Skeletal muscle satellite cell (primary cell): ENCODE measurements at regions not wholly inside any gene's neighbourhood (a gene's known extent, or its start where the extent isn't known, plus 50 kb on each side); places are given as distances from the start of the nearest gene placed in this dataset.

Experiments used
- H3K27me3 ChIP-seq: 2 replicates; pipeline ENCODE4 v1.7.0; 2013; ENCODE audit warnings: low read length; ENCODE audit not compliant: control insufficient read depth, insufficient read depth
- H3K36me3 ChIP-seq: 2 replicates; pipeline ENCODE4 v1.7.0; 2013; ENCODE audit warnings: mild to moderate bottlenecking, control low read depth, low read length; ENCODE audit not compliant: insufficient read depth
- H3K4me1 ChIP-seq: 2 replicates; pipeline ENCODE4 v1.7.0; 2013; ENCODE audit warnings: low read length; ENCODE audit not compliant: control insufficient read depth, insufficient read depth
- H3K4me2 ChIP-seq: 2 replicates; pipeline ENCODE4 v1.7.0; 2013; ENCODE audit warnings: mild to moderate bottlenecking, low read length
- H3K4me3 ChIP-seq: 2 replicates; pipeline ENCODE4 v1.7.0; 2013; ENCODE audit warnings: low read length
- H3K9ac ChIP-seq: 2 replicates; pipeline ENCODE4 v1.7.0; 2013; ENCODE audit warnings: mild to moderate bottlenecking, low read depth, low read length, moderate library complexity
- H3K9me3 ChIP-seq: replicated peaks from 2 replicates; pipeline ENCODE4 v1.7.0; 2013; ENCODE audit warnings: mild to moderate bottlenecking, control low read depth, low read length

GRCh38 chr7:51645702-51646298 lies 329.2 kb upstream of the COBL start:
- no peak overlapping the region for H3K4me2 ChIP-seq
- H3K4me3 ChIP-seq, result no peak overlapping the region
- H3K9ac ChIP-seq, result no peak overlapping the region
- no peaks in the 10 kb centered on the region for H3K36me3 ChIP-seq
- H3K4me1 ChIP-seq, result no peaks in the 10 kb centered on the region
- H3K27me3 ChIP-seq, result no peaks in the 10 kb centered on the region
- H3K9me3 ChIP-seq, result peaks cover 36% of the 10 kb centered on the region

DNA sequence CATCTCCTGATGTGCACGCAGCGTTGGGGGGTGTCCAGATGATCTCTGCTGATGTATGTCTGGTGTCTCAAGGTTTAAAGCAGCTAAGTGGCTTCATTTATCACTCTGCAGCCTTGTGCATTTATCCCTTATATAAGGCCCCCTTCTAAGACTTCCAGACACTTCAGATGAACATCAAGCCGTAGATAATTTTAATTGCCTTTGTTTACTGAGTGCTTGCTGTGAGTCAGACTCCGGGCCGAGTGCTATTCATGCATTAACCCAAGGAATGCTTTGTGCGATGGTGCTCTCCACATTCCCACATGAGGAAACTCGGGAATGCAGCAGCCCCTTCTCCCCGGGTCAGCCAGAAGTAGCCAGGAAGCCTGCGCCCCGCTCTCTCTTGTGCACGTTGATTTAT lies 328.6 kb upstream of the COBL start:
- H3K4me1 ChIP-seq, result no peaks in the 10 kb centered on the region

DNA sequence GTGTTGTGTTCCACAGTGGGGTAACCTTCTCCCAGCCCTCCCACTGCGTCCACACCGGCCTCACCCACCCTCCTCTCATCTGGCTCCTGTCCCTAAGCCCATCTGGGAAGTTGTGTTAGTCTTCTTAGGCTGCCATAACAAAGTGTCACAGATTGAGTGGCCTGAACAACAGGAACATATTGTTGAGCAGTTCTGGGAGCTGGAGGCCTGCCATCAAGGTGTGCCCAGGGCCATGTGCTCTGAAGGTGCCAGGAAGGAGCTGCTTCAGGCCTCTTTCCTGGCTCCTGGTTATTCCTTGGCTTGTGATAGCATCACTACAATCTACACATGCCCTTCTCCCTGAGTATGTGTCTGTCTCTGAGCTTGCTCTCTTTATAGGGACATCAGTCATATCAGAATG lies 327.6 kb upstream of the COBL start:
- Histone ChIP-seq H3K4me1 (no peaks in the 10 kb centered on the region), H3K9me3 (peaks cover 35% of the 10 kb centered on the region)

More for the DNA sequence above, 328.6 kb upstream of the COBL start:
- Histone ChIP-seq H3K4me2 (no peak overlapping the region), H3K4me3 (no peak overlapping the region), H3K9me3 (peaks cover 36% of the 10 kb centered on the region), H3K27me3 (no peaks in the 10 kb centered on the region), H3K36me3 (no peaks in the 10 kb centered on the region), H3K9ac (no peak overlapping the region)

DNA sequence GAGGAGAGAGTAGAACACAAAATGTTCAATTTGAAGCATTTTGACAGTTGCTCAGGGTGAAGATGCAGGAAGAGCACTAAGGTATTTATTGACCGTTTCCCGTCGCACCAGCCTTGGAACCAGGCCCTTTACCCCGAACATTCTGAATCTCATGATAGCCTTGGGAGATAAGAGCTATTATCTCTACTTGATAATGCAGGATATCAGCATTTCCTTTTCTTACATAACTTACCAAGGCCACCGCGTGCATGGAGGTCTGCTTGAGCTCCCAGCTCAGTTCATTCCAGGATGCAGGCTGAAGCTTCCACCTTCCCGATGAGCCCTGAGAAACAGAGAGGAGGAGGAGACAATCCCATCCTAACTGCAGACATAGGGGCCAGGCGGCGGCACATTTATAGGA lies 324.2 kb upstream of the COBL start:
- H3K9ac ChIP-seq, result no peak overlapping the region
- no peak overlapping the region for H3K4me2 ChIP-seq
- no peak overlapping the region for H3K4me3 ChIP-seq
- H3K4me1 ChIP-seq, result no peaks in the 10 kb centered on the region
- no peaks in the 10 kb centered on the region for H3K27me3 ChIP-seq
- no peaks in the 10 kb centered on the region for H3K36me3 ChIP-seq
- H3K9me3 ChIP-seq, result peaks cover 30% of the 10 kb centered on the region

More for the DNA sequence above, 327.6 kb upstream of the COBL start:
- H3K36me3 ChIP-seq, result no peaks in the 10 kb centered on the region
- no peak overlapping the region for H3K4me3 ChIP-seq
- no peak overlapping the region for H3K4me2 ChIP-seq
- no peak overlapping the region for H3K9ac ChIP-seq
- no peaks in the 10 kb centered on the region for H3K27me3 ChIP-seq

GRCh38 chr7:51639661-51640334 lies 323.2 kb upstream of the COBL start:
- Histone ChIP-seq H3K9ac (no peak overlapping the region), H3K27me3 (no peaks in the 10 kb centered on the region), H3K9me3 (peaks cover 30% of the 10 kb centered on the region), H3K36me3 (no peaks in the 10 kb centered on the region), H3K4me1 (no peaks in the 10 kb centered on the region), H3K4me2 (no peak overlapping the region), H3K4me3 (no peak overlapping the region)

- H3K27me3 ChIP-seq, result no peaks in the 10 kb centered on the region
- no peak overlapping the region for H3K4me3 ChIP-seq
- no peak overlapping the region for H3K4me2 ChIP-seq
- H3K9ac ChIP-seq, result no peak overlapping the region
- no peaks in the 10 kb centered on the region for H3K36me3 ChIP-seq
- H3K4me1 ChIP-seq, result no peaks in the 10 kb centered on the region
- peaks cover 25% of the 10 kb centered on the region for H3K9me3 ChIP-seq
These were observed 319.9 kb upstream of the COBL start for GRCh38 chr7:51636503-51636902.

DNA sequence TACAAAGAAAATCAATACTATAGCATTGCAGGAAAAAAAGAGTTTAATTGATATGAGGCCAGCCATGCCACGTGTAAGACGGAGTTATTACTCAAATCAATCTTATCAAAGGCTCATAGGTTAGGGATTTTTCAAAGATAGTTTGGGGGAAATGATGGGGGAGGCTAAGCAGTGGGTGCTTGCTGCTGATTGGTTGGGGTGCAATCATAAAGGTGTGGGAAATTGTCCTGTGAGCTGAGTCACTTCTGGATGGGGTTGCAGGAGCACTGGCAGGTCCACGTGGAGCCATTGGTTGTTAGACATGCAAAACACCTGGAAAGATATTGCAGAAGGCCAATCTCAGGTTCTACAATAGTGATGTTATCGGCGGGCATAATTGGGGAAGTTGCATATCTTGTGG lies 319.2 kb upstream of the COBL start:
- H3K9me3 ChIP-seq, result peaks cover 21% of the 10 kb centered on the region
- H3K4me2 ChIP-seq, result no peak overlapping the region
- no peaks in the 10 kb centered on the region for H3K36me3 ChIP-seq
- H3K4me3 ChIP-seq, result no peak overlapping the region
- no peaks in the 10 kb centered on the region for H3K4me1 ChIP-seq
- H3K27me3 ChIP-seq, result no peaks in the 10 kb centered on the region
- H3K9ac ChIP-seq, result no peak overlapping the region

DNA sequence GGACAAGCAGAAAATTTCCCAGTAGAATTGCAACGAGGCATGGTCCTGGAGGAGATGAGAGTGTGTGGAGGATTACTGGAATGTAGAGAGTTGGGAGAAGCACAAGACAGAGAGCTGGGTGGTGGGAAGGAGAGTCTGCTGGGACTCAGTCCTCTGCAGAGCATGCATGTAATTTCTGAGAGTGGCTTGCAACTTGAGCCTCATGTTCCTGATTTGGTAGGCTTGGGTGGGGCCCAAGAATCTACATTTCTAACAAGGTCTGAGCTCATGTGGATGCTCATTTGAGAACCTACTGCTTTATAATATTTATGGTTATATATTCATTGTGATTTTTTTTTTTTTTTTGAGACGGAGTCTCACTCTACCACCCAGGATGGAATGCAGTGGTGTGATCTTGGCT lies 317.9 kb upstream of the COBL start:
- no peak overlapping the region for H3K9ac ChIP-seq
- peaks cover 18% of the 10 kb centered on the region for H3K9me3 ChIP-seq
- H3K27me3 ChIP-seq, result no peaks in the 10 kb centered on the region
- H3K4me3 ChIP-seq, result no peak overlapping the region
- no peaks in the 10 kb centered on the region for H3K4me1 ChIP-seq
- no peak overlapping the region for H3K4me2 ChIP-seq
- no peaks in the 10 kb centered on the region for H3K36me3 ChIP-seq

DNA sequence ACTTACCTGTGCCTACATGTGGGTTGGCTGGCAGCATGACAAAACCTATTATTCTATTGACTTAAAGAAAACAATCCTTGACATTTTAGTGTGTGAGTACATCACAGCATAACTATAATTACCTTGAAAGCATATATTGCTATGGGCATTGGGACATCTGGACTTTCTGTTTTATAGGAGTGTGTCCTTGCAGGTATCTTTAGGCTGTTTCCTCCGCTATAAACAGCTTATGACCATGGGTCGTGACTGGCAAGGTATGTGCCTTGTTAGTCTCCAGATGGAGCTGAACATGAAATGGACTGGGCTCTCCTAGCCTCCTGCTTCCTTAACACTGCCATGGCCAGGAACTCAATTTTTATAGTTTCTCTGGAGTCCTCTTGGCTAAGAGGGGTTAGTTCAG lies 317.4 kb upstream of the COBL start:
- Histone ChIP-seq H3K9me3 (peaks cover 18% of the 10 kb centered on the region), H3K27me3 (no peaks in the 10 kb centered on the region)

DNA sequence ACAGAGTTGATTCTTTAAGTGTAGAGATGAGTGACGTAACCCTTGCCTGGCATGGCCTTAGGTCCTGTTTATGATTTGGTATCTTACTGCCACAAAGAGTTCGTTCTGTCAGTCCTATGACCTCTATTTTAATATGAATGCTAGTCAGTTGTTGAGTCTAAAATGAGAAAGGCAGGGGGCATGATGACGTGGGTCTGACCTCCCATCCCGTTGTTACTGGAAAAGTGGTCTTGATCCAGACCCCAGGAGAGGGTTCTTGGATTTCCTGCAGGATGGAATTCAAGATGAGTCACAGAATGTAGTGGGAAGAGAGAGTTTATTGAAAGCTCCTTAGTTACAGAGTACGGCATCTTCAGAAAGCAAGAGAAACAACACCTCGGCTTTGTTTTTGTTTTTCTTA lies 317.0 kb upstream of the COBL start:
- Histone ChIP-seq H3K9me3 (peaks cover 18% of the 10 kb centered on the region), H3K4me2 (no peak overlapping the region), H3K27me3 (no peaks in the 10 kb centered on the region), H3K36me3 (no peaks in the 10 kb centered on the region), H3K4me1 (no peaks in the 10 kb centered on the region), H3K9ac (no peak overlapping the region), H3K4me3 (no peak overlapping the region)

More for the DNA sequence above, 317.4 kb upstream of the COBL start:
- Histone ChIP-seq H3K4me1 (no peaks in the 10 kb centered on the region), H3K4me2 (no peak overlapping the region), H3K4me3 (no peak overlapping the region), H3K9ac (no peak overlapping the region), H3K36me3 (no peaks in the 10 kb centered on the region)

DNA sequence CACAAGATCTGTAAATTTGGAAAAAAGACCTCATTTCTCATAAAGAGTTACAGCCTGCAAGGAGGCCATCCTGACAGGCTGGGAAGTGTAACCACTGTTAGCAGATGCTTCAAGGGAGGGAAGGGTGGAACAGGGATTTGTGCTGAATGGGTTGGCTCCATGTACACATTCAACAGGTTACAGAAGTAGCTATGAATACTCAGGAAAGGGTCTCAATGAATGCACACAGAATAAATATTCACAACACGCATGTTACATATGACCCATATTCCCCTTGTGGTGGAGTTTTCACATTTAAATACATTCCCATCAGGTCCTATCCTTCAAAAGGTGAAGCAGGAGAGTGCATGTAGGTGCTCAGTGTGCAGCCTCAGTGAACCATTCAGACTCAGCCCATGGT lies 316.4 kb upstream of the COBL start:
- peaks cover 18% of the 10 kb centered on the region for H3K9me3 ChIP-seq
- no peaks in the 10 kb centered on the region for H3K4me1 ChIP-seq

DNA sequence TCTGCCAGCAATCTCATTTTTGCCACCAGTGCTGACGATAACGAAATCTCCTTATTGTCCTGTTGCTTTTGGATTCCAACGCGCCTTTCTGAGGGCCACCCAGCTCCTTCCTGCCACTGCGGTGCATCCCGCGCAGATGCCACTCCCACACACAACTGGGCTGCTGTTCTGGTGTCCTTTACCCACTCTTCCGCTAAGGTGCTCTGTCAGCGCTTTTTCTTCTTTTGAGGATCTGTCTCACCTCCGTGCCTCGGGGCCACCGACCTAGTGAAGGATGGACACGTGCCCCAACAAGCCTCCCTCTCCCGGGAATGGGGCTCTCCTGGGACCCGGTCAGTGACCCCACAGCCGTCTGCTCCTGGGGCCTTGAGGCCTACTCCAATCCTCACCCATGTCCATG lies 314.3 kb upstream of the COBL start:
- H3K9me3 ChIP-seq, result peaks cover 13% of the 10 kb centered on the region

More for the DNA sequence above, 316.4 kb upstream of the COBL start:
- H3K27me3 ChIP-seq, result no peaks in the 10 kb centered on the region
- no peak overlapping the region for H3K9ac ChIP-seq
- H3K36me3 ChIP-seq, result no peaks in the 10 kb centered on the region
- H3K4me2 ChIP-seq, result no peak overlapping the region
- H3K4me3 ChIP-seq, result no peak overlapping the region

More for the DNA sequence above, 314.3 kb upstream of the COBL start:
- Histone ChIP-seq H3K4me1 (no peaks in the 10 kb centered on the region), H3K9ac (no peak overlapping the region), H3K36me3 (no peaks in the 10 kb centered on the region), H3K4me2 (no peak overlapping the region), H3K27me3 (no peaks in the 10 kb centered on the region), H3K4me3 (no peak overlapping the region)
